ENCODE measurements at regions not wholly inside any gene's neighbourhood (a gene's known extent, or its start where the extent isn't known, plus 50 kb on each side); places are given as distances from the start of the nearest gene placed in this dataset.
"Not testable (repeated sequence)": the region's sequence is repeated elsewhere in the genome, so short reads cannot be mapped to it uniquely, and the experiment has no call there.

DNA sequence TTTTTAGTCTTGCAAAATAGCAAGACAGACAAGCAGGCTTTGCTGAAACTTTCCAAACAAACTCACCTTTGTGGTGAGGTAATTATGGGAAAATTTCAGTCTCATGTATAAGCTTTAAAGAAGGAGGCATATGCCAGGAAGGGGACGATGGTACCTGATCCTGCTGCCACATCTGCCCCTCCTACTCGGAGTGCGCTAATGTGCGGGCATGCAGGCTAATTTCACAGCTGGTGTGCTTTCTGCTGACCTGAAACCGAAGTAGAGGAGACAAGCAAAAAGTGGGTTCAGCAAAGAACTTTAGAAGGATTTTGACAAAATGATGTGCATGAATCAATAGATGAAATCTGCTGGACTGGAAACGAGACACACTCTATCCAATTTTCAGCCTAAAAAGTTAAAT lies 117.1 kb upstream of the IRX4 start:
- Histone ChIP-seq H3K27ac (ENCODE audit: low read length) (no peak overlapping the region), H3K4me3 (ENCODE audit: low read length) (no peak overlapping the region), H3K27me3 (ENCODE audit: control insufficient read depth, insufficient read depth) (no peaks in the 10 kb centered on the region), H3K9me3 (ENCODE audit: control insufficient read depth, low read length) (peaks cover 2% of the 10 kb centered on the region), H3K4me1 (ENCODE audit: control insufficient read depth, insufficient read depth, low read length) (no peaks in the 10 kb centered on the region)
- DNase-seq = no peak
- intact Hi-C loops (cut with DNase I) = no loop called here
- ATAC-seq = no peak
- WGBS = 77% methylated on average over 6 of the region's 6 CpGs

DNA sequence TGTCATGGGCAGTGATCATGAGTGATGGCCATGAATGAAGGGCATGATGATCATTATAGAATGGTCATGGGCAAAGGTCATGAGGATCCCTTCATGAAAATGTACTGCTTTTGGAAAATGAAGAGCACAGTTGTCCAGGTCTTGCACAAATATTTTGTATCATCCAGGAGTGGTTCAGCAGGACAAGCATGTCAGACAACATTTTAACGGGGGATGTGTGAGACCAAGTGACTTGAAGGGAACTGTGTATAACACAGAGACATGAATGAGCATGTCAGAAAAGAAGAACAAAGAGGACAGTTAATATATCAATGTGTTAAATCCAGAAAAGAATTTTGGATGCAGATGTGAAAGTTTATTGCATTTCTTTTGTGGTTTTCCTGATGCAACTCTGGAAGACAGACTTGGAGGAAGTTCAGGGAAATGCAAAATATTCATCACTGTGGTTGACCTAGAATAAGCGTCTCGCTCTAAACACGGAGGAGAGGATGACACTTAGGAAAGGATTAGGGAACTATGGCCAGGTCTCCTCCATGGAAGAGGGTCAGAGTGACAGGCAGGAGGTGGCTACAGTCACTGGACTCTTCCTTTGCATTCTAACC lies 116.1 kb upstream of the IRX4 start:
- H3K4me1 ChIP-seq (ENCODE audit: control insufficient read depth, insufficient read depth, low read length) = no peaks in the 10 kb centered on the region
- no peak overlapping the region for H3K27ac ChIP-seq (ENCODE audit: low read length)
- WGBS = 82% methylated on average over 4 of the region's 4 CpGs
- DNase-seq (no peak), ATAC-seq (no peak)
- H3K9me3 ChIP-seq (ENCODE audit: control insufficient read depth, low read length) = peaks cover 3% of the 10 kb centered on the region
- intact Hi-C loops (cut with DNase I) = no loop called here
- H3K27me3 ChIP-seq (ENCODE audit: control insufficient read depth, insufficient read depth) = no peaks in the 10 kb centered on the region
- H3K4me3 ChIP-seq (ENCODE audit: low read length) = no peak overlapping the region

- Histone ChIP-seq H3K27me3 (ENCODE audit: control insufficient read depth, insufficient read depth) (no peaks in the 10 kb centered on the region), H3K4me3 (ENCODE audit: low read length) (no peak overlapping the region), H3K27ac (ENCODE audit: low read length) (no peak overlapping the region), H3K9me3 (ENCODE audit: control insufficient read depth, low read length) (peaks cover 5% of the 10 kb centered on the region), H3K4me1 (ENCODE audit: control insufficient read depth, insufficient read depth, low read length) (no peaks in the 10 kb centered on the region)
- no peak for DNase-seq
- ATAC-seq = no peak
- intact Hi-C loops (cut with DNase I) = no loop called here
- 75% methylated on average over 1 of the region's 1 CpG for WGBS
Measured at GRCh38 chr5:1998348-1998669, 115.6 kb upstream of the IRX4 start.

- Histone ChIP-seq H3K9me3 (ENCODE audit: control insufficient read depth, low read length) (peaks cover 5% of the 10 kb centered on the region), H3K27ac (ENCODE audit: low read length) (no peak overlapping the region), H3K4me3 (ENCODE audit: low read length) (no peak overlapping the region), H3K4me1 (ENCODE audit: control insufficient read depth, insufficient read depth, low read length) (no peaks in the 10 kb centered on the region), H3K27me3 (ENCODE audit: control insufficient read depth, insufficient read depth) (no peaks in the 10 kb centered on the region)
- ATAC-seq (no peak), DNase-seq (no peak)
- 87% methylated on average over 6 of the region's 6 CpGs for WGBS
- intact Hi-C loops (cut with DNase I) = no loop called here
Measured at GRCh38 chr5:1997640-1998347, 115.1 kb upstream of the IRX4 start.

DNA sequence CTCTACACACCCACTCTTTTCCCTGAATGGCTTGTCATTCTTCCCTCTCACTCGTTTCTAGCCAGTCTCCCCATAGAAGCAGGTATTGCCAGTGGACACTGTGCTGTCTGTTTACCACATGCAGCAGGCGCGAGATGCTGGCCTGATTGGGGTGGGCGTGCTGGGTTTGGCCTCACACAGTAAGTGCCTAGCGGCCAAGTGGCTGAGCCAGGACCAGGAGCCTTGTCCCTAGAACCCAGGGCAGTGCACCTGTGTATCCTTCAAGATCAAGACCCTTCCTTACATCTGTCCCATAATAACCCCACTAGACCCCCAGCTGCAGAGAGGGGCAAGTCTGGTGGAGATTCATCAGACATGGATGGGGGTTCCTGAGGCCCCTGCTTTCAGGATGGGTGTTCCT lies 112.8 kb upstream of the IRX4 start:
- H3K4me1 ChIP-seq (ENCODE audit: control insufficient read depth, insufficient read depth, low read length) = no peaks in the 10 kb centered on the region
- intact Hi-C loops (cut with DNase I) = no loop called here
- peaks cover 7% of the 10 kb centered on the region for H3K9me3 ChIP-seq (ENCODE audit: control insufficient read depth, low read length)
- no peak for DNase-seq
- H3K27me3 ChIP-seq (ENCODE audit: control insufficient read depth, insufficient read depth) = no peaks in the 10 kb centered on the region
- H3K4me3 ChIP-seq (ENCODE audit: low read length) = no peak overlapping the region
- H3K27ac ChIP-seq (ENCODE audit: low read length) = no peak overlapping the region
- no peak for ATAC-seq
- whole genome bisulfite sequencing = 78% methylated on average over 5 of the region's 5 CpGs

GRCh38 chr5:1987471-1987870 lies 104.7 kb upstream of the IRX4 start:
- H3K27ac ChIP-seq (ENCODE audit: low read length) = no peak overlapping the region
- no peak for DNase-seq
- H3K27me3 ChIP-seq (ENCODE audit: control insufficient read depth, insufficient read depth) = no peaks in the 10 kb centered on the region
- ATAC-seq = no peak
- H3K9me3 ChIP-seq (ENCODE audit: control insufficient read depth, low read length) = peaks cover 6% of the 10 kb centered on the region
- intact Hi-C loops (cut with DNase I) = no loop called here
- no peaks in the 10 kb centered on the region for H3K4me1 ChIP-seq (ENCODE audit: control insufficient read depth, insufficient read depth, low read length)
- H3K4me3 ChIP-seq (ENCODE audit: low read length) = no peak overlapping the region
- 72% methylated on average over 5 of the region's 5 CpGs for WGBS

DNA sequence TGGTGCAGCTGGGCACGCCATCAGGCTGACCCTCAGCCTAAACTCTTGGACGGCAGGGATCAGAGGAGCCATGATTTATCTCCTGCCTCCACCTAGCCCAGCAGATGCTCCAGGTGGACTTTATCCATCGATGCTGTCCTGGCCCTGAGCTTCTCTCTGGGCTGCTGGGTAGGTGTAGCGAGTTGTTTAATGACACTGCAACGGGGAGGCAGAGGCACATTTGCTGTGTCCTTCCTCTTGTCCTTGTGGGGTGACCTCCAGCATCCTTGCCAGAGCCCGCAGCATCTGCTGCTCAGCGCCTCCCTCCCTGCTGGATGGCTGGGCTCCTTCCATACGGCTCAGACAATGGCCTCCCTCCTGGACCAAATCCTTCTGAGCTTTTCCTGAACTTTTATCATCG lies 103.1 kb upstream of the IRX4 start:
- intact Hi-C loops (cut with DNase I) = no loop called here
- 77% methylated on average over 9 of the region's 9 CpGs for WGBS
- Histone ChIP-seq H3K4me1 (ENCODE audit: control insufficient read depth, insufficient read depth, low read length) (no peaks in the 10 kb centered on the region), H3K4me3 (ENCODE audit: low read length) (no peak overlapping the region), H3K27me3 (ENCODE audit: control insufficient read depth, insufficient read depth) (no peaks in the 10 kb centered on the region), H3K27ac (ENCODE audit: low read length) (no peak overlapping the region), H3K9me3 (ENCODE audit: control insufficient read depth, low read length) (peaks cover 4% of the 10 kb centered on the region)
- ATAC-seq = no peak
- peak in 1 of 3 donors; percentile 17 for DNase-seq

DNA sequence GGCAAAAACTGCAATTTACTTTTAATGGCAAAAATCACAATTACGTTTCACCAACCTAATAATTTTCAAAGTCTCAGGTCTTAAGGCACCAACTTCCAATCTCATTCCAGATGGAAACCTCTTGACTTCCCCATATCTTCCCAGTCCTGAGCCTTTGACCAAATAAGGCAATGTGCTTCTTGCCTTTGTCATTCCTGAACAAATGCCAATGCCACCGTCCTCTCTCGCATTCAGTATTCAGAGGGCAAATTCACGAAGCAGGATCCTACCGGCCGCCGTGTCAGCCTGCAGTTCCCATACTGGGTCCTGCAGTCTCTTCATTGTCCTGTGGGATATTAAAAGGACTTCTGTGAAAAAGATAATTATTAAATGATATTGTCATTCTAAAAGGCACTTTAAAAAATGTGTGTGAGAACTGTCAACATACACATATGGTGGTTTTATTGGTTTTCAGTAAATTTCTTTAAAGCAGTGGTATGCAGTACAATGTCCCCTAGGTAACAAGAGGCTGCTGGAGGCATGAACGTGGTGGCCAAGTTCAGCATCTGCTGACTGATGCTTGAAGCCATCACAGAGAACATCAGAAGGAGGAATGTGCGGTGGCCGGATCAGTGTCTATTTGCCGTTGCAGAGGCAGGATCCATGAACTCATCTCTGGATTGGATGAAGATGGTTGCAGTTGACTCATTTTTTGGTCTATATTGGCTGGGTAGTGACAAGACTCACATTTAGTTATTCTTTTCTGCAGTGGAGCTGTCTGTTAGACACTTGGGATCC lies 101.4 kb upstream of the IRX4 start:
- Histone ChIP-seq H3K4me3 (ENCODE audit: low read length) (no peak overlapping the region), H3K27ac (ENCODE audit: low read length) (no peak overlapping the region), H3K27me3 (ENCODE audit: control insufficient read depth, insufficient read depth) (no peaks in the 10 kb centered on the region), H3K9me3 (ENCODE audit: control insufficient read depth, low read length) (peaks cover 2% of the 10 kb centered on the region), H3K4me1 (ENCODE audit: control insufficient read depth, insufficient read depth, low read length) (no peaks in the 10 kb centered on the region)
- intact Hi-C loops (cut with DNase I) = no loop called here
- WGBS = 79% methylated on average over 11 of the region's 11 CpGs
- DNase-seq (no peak), ATAC-seq (no peak)

GRCh38 chr5:1983401-1983800 lies 100.7 kb upstream of the IRX4 start:
- 90% methylated on average over 18 of the region's 18 CpGs for WGBS
- DNase-seq (peak in 1 of 3 donors; percentile 32), ATAC-seq (no peak)
- Histone ChIP-seq H3K27ac (ENCODE audit: low read length) (no peak overlapping the region), H3K9me3 (ENCODE audit: control insufficient read depth, low read length) (peaks cover 2% of the 10 kb centered on the region), H3K27me3 (ENCODE audit: control insufficient read depth, insufficient read depth) (no peaks in the 10 kb centered on the region), H3K4me3 (ENCODE audit: low read length) (no peak overlapping the region), H3K4me1 (ENCODE audit: control insufficient read depth, insufficient read depth, low read length) (no peaks in the 10 kb centered on the region)
- intact Hi-C loops (cut with DNase I) = no loop called here

- 75% methylated on average over 8 of the region's 8 CpGs for WGBS
- not testable (repeated sequence) for ATAC-seq
Measured at GRCh38 chr5:1982561-1982960, 99.8 kb upstream of the IRX4 start.

DNA sequence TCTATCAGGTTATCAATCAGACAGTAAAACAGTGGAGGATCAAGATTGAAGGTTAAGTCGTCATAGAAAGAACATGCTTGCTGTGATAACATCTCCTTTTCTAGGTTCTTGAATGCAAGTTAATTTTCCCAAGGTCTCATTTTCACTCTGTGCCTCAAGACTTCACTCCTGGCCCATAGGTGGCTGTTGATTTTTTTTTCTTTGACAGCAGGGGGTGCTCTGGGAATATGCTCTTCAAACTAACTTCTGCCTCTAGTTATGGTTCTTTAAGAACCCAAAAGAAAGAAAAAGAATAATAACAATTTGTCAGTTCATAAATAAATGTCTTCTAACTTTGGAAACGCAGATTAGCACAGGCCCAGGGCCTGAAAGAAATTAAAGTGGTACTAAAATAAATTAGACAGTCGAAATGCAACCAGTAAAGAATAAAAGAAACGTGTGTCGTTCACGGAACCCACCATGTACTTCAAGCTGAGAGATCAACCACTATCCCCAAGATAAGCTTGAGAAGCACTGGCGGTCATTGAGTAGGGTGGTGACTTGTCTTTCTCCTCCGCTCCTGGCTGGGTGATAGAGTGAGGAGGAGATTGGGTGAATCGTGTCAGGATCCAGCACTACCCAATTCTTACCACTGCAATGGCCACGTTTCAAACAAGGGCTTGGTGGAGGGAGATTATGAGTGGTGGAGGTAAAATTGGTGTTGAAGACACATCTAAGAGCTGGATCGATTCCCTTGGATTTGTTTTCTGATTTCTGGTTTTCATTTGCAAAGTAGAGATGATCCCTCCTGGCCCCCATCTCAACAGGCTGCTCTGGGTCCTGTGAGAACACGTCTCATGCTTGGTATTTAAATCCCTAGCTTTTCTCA lies 93.4 kb upstream of the IRX4 start:
- H3K4me3 ChIP-seq (ENCODE audit: low read length) = no peak overlapping the region
- no peak overlapping the region for H3K27ac ChIP-seq (ENCODE audit: low read length)
- H3K4me1 ChIP-seq (ENCODE audit: control insufficient read depth, insufficient read depth, low read length) = no peaks in the 10 kb centered on the region
- intact Hi-C loops (cut with DNase I) = no loop called here
- 70% methylated on average over 12 of the region's 12 CpGs for WGBS
- H3K9me3 ChIP-seq (ENCODE audit: control insufficient read depth, low read length) = peaks cover 2% of the 10 kb centered on the region
- H3K27me3 ChIP-seq (ENCODE audit: control insufficient read depth, insufficient read depth) = no peaks in the 10 kb centered on the region
- DNase-seq (no peak), ATAC-seq (no peak)

More at GRCh38 chr5:1982561-1982960, 99.8 kb upstream of the IRX4 start:
- H3K4me1 ChIP-seq (ENCODE audit: control insufficient read depth, insufficient read depth, low read length); intact Hi-C loops (cut with DNase I); H3K27ac ChIP-seq (ENCODE audit: low read length); H3K9me3 ChIP-seq (ENCODE audit: control insufficient read depth, low read length); H3K4me3 ChIP-seq (ENCODE audit: low read length); H3K27me3 ChIP-seq (ENCODE audit: control insufficient read depth, insufficient read depth): not testable (repeated sequence)
- DNase-seq = peak in 1 of 3 donors; percentile 16

Data from right cardiac atrium (tissue), 5 donors.